ENCODE measurements at regions not wholly inside any gene's neighbourhood (a gene's known extent, or its start where the extent isn't known, plus 50 kb on each side); places are given as distances from the start of the nearest gene placed in this dataset.
"Not testable (repeated sequence)": the region's sequence is repeated elsewhere in the genome, so short reads cannot be mapped to it uniquely, and the experiment has no call there.

DNA sequence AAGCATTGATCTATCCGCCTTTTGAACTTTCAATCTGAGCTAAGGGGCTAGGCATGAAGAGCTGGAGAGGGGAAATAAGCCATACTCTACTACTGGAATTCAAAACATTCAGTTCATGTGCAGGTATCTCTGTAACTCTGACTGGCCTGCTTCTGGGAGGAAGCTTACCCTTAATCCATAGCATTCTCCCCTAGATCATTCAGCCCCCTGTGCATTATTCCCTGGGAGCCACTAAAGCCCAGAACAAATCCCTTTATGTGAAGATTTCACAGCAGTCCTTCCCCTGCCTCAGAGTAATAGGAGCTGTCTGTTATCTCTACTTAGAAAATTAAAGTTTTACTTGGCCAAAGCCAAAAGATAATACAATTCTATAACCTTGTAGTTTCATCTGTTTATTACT is 300.7 kb downstream of the SEC16B start:
- Histone ChIP-seq H3K9me3 (no peaks in the 10 kb centered on the region), H3K4me1 (no peaks in the 10 kb centered on the region), H3K27me3 (no peaks in the 10 kb centered on the region), H3K36me3 (no peaks in the 10 kb centered on the region), H3K27ac (no peak overlapping the region), H3K4me3 (no peak overlapping the region)
- intact Hi-C loops (cut with DNase I), result no loop called here
- TF ChIP-seq POLR2AphosphoS5 (IDR thresholded peaks at IDR 0.05; ENCODE audit: insufficient read depth in 1 of 2, low read depth in 1 of 2) (no peak), POLR2A (IDR thresholded peaks at IDR 0.05) (no peak)
- TF ChIP-seq, protein P1, sequence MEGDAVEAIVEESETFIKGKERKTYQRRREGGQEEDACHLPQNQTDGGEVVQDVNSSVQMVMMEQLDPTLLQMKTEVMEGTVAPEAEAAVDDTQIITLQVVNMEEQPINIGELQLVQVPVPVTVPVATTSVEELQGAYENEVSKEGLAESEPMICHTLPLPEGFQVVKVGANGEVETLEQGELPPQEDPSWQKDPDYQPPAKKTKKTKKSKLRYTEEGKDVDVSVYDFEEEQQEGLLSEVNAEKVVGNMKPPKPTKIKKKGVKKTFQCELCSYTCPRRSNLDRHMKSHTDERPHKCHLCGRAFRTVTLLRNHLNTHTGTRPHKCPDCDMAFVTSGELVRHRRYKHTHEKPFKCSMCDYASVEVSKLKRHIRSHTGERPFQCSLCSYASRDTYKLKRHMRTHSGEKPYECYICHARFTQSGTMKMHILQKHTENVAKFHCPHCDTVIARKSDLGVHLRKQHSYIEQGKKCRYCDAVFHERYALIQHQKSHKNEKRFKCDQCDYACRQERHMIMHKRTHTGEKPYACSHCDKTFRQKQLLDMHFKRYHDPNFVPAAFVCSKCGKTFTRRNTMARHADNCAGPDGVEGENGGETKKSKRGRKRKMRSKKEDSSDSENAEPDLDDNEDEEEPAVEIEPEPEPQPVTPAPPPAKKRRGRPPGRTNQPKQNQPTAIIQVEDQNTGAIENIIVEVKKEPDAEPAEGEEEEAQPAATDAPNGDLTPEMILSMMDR (IDR thresholded peaks at IDR 0.05), result no peak
- no peak for DNase-seq (ENCODE audit: extremely low spot score in 2 of 2)

DNA sequence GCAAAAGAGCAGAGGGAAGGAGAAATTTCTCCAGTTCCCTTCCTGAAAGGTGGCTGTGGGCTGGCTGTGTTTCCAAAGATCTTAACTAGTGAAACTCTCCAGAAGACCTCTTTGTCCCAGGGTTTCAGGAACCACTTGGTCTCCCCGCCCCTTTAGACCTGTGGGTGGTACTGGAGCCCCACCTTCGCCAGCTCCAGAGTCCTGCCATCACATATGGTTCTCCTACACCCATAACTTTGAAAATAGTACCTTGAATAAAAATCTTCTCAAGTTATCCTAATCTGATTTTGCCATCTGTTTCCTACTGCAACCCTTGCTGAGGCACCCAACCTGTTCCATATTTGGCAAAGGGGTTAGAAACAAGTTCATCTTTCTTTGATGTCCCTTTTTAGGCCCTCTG is 303.9 kb downstream of the SEC16B start:
- Histone ChIP-seq H3K27ac (no peak overlapping the region), H3K36me3 (no peaks in the 10 kb centered on the region), H3K4me3 (no peak overlapping the region), H3K4me1 (no peaks in the 10 kb centered on the region), H3K27me3 (no peaks in the 10 kb centered on the region), H3K9me3 (no peaks in the 10 kb centered on the region)
- intact Hi-C loops (cut with DNase I), result no loop called here
- no peak for DNase-seq (ENCODE audit: extremely low spot score in 2 of 2)
- TF ChIP-seq, protein P1 (IDR thresholded peaks at IDR 0.05), result no peak
- TF ChIP-seq POLR2AphosphoS5 (IDR thresholded peaks at IDR 0.05; ENCODE audit: insufficient read depth in 1 of 2, low read depth in 1 of 2) (no peak), POLR2A (IDR thresholded peaks at IDR 0.05) (no peak)

DNA sequence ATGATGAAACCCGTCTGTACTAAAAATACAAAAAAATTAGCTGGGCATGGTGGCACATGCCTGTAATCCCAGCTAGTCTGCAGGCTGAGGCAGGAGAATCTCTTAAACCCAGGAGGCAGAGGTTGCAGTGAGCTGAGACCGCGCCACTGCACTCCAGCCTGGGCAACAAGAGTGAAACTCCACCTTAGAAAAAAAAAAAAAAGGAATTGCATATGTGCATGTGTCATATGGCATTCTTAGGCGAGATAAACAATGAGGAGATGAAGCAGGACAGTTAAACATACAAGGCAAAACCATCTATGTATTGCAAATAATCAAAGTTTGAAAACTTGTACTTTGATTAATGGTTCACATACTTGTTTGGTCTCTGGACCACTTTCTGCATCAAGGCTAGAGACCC is 305.1 kb downstream of the SEC16B start:
- intact Hi-C loops (cut with DNase I); H3K27me3 ChIP-seq; H3K27ac ChIP-seq; H3K4me1 ChIP-seq; DNase-seq (ENCODE audit: extremely low spot score in 2 of 2); H3K4me3 ChIP-seq; H3K9me3 ChIP-seq; H3K36me3 ChIP-seq: not testable (repeated sequence)

DNA sequence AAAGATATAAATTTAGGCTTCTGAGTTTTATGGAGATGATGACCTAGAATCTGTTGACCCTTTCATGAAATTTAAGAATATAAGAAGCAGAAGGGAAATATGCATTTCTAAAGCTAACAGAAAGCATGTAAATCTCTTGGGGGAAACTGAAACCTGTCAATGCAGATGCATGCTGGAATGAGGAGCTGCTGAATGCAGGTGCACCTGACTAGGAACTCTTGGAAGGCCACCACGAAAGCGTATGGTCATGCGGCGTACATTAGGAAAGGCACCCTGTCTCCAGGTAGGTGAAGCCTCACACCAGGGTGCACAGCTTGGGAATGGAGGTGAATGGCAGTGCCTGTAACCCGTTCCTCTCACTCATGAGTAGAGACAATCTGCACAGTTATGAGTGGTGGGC is 309.7 kb downstream of the SEC16B start:
- H3K36me3 ChIP-seq, result no peaks in the 10 kb centered on the region
- no peak overlapping the region for H3K4me3 ChIP-seq
- no peak for DNase-seq (ENCODE audit: extremely low spot score in 2 of 2)
- no peaks in the 10 kb centered on the region for H3K27me3 ChIP-seq
- intact Hi-C loops (cut with DNase I), result no loop called here
- H3K4me1 ChIP-seq, result no peaks in the 10 kb centered on the region
- H3K9me3 ChIP-seq, result no peaks in the 10 kb centered on the region
- H3K27ac ChIP-seq, result no peak overlapping the region
- TF ChIP-seq, protein P1 (IDR thresholded peaks at IDR 0.05), result no peak
- TF ChIP-seq POLR2AphosphoS5 (IDR thresholded peaks at IDR 0.05; ENCODE audit: insufficient read depth in 1 of 2, low read depth in 1 of 2) (no peak), POLR2A (IDR thresholded peaks at IDR 0.05) (no peak)

DNA sequence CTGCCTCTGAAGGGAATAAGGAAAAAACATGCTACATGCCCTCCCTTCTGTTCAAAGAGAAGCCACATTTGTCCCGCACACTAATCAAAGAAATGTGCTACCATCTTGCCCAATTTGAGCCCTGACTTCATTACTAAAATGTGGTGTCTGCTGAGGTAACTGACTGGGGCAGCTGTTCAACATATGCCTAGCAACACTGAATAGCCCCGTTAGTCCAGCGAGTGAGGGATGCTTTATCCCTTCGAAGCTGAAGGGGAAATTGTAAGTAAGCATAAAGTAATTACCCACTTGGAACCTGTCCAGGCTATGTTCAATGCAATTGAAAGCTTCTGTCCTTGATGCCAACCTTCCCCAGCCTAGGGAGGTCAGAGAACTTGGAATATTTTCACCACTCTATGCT is 310.6 kb downstream of the SEC16B start:
- Histone ChIP-seq H3K4me1 (no peaks in the 10 kb centered on the region), H3K9me3 (no peaks in the 10 kb centered on the region), H3K4me3 (no peak overlapping the region), H3K27ac (no peak overlapping the region), H3K36me3 (no peaks in the 10 kb centered on the region), H3K27me3 (no peaks in the 10 kb centered on the region)
- intact Hi-C loops (cut with DNase I), result no loop called here
- no peak for DNase-seq (ENCODE audit: extremely low spot score in 2 of 2)
- TF ChIP-seq POLR2AphosphoS5 (IDR thresholded peaks at IDR 0.05; ENCODE audit: insufficient read depth in 1 of 2, low read depth in 1 of 2) (no peak), POLR2A (IDR thresholded peaks at IDR 0.05) (no peak)
- TF ChIP-seq, protein P1 (IDR thresholded peaks at IDR 0.05), result no peak

DNA sequence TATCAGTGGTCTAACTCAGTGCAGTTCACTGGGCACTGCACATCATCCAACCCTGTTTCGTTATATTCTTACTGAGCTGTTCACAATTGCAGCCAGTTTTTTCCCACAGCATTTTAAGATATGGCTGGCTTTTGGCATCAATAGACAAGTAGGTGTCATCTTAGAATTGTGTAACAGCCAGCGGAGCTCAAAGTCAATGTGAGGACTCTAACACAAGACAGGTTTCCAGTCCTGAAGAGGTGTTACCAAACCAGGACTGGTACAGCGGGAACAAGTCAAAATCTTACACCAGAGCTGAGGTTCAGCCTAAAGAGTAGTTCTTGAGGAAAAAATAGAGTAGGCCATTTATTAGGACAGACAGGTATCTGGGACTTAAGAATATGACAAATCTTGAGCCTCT is 313.3 kb downstream of the SEC16B start:
- intact Hi-C loops (cut with DNase I), result no loop called here
- no peak overlapping the region for H3K4me3 ChIP-seq
- DNase-seq (ENCODE audit: extremely low spot score in 2 of 2), result no peak

More for the DNA sequence above, 313.3 kb downstream of the SEC16B start:
- no peaks in the 10 kb centered on the region for H3K4me1 ChIP-seq
- no peak overlapping the region for H3K27ac ChIP-seq
- H3K36me3 ChIP-seq, result no peaks in the 10 kb centered on the region
- H3K27me3 ChIP-seq, result no peaks in the 10 kb centered on the region
- TF ChIP-seq POLR2AphosphoS5 (IDR thresholded peaks at IDR 0.05; ENCODE audit: insufficient read depth in 1 of 2, low read depth in 1 of 2), result no peak
- TF ChIP-seq, protein P1 (IDR thresholded peaks at IDR 0.05), result no peak
- no peaks in the 10 kb centered on the region for H3K9me3 ChIP-seq
